Testis (tissue), 2 donors: ENCODE measurements at regions not wholly inside any gene's neighbourhood (a gene's known extent, or its start where the extent isn't known, plus 50 kb on each side); places are given as distances from the start of the nearest gene placed in this dataset.

Source experiments
- POLR2A ChIP-seq: fragments of 450-650 bp; IDR thresholded peaks from one replicate; pipeline ENCODE4 v1.6.1; 2017; ENCODE audit warnings: antibody characterized with exemption, mild to moderate bottlenecking, moderate library complexity
- TF ChIP-seq, protein P1 (sequence below), 3 experiments: fragments of 450-650 bp in 2 of 3; fragments of 200-600 bp in 1 of 3; sonication (generic) in 1 of 3; IDR thresholded peaks; one replicate each; pipeline ENCODE4 v1.5.1; 2016 to 2019; ENCODE audit warnings: antibody characterized with exemption in 3 of 3, mild to moderate bottlenecking in 2 of 3, moderate library complexity in 1 of 3

DNA sequence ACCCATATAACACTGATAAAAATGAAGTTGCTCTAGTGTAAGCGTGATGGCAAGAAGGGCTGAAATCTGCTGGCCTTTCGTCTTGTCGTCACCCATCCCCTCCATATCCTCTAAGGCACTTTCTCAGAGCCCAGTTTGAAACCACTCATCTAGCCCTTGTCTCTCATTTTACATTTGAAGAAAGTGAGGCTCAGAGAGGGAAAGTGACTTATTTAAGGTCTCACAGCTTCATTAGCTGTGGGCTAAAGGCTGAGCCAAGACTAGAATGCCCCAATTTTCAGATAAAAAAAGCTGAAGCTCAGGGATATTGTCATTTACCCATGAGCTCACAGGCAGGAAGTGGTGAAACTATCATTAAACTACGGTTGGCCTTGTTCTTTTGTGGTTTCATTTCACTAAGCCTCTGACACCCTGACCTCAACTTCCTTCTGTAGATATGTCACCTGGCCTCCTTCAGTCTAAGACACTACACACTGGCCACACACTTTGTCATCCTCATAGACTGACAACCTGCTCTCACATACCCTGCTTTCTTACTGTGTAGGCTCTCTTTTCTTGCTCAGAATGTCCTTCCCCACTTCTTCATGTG lies 176.7 kb upstream of the DMAC1 start:
- TF ChIP-seq, protein P1, sequence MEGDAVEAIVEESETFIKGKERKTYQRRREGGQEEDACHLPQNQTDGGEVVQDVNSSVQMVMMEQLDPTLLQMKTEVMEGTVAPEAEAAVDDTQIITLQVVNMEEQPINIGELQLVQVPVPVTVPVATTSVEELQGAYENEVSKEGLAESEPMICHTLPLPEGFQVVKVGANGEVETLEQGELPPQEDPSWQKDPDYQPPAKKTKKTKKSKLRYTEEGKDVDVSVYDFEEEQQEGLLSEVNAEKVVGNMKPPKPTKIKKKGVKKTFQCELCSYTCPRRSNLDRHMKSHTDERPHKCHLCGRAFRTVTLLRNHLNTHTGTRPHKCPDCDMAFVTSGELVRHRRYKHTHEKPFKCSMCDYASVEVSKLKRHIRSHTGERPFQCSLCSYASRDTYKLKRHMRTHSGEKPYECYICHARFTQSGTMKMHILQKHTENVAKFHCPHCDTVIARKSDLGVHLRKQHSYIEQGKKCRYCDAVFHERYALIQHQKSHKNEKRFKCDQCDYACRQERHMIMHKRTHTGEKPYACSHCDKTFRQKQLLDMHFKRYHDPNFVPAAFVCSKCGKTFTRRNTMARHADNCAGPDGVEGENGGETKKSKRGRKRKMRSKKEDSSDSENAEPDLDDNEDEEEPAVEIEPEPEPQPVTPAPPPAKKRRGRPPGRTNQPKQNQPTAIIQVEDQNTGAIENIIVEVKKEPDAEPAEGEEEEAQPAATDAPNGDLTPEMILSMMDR (IDR thresholded peaks at IDR 0.05), result no peak
- TF ChIP-seq POLR2A, result no peak
